Trophoblast cell (in vitro differentiated cells and primary cell): ENCODE measurements at regions not wholly inside any gene's neighbourhood (a gene's known extent, or its start where the extent isn't known, plus 50 kb on each side); places are given as distances from the start of the nearest gene placed in this dataset.

Source experiments
- DNase-seq, 2 donors: peaks; one replicate each; pipeline ENCODE4 v3.0.0-alpha.2; 2016
- H2AFZ ChIP-seq: 2 replicates; pipeline ENCODE4 v1.6.1; 2013; ENCODE audit warnings: low read length, moderate library complexity, mild to moderate bottlenecking; ENCODE audit not compliant: insufficient read depth, poor library complexity
- H2AK5ac ChIP-seq: 2 replicates; pipeline ENCODE4 v1.6.1; 2013; ENCODE audit warnings: mild to moderate bottlenecking, low read length
- H2BK120ac ChIP-seq: 2 replicates; pipeline ENCODE4 v1.6.1; 2013; ENCODE audit warnings: low read length, mild to moderate bottlenecking, moderate library complexity; ENCODE audit not compliant: insufficient read depth, poor library complexity
- H2BK12ac ChIP-seq: 2 replicates; pipeline ENCODE4 v1.6.1; 2013; ENCODE audit warnings: mild to moderate bottlenecking, low read length, moderate library complexity
- H2BK5ac ChIP-seq: 2 replicates; pipeline ENCODE4 v1.6.1; 2013; ENCODE audit warnings: low read length, low read depth, moderate library complexity, mild to moderate bottlenecking; ENCODE audit not compliant: poor library complexity
- H3K14ac ChIP-seq: 2 replicates; pipeline ENCODE4 v1.6.1; 2013; ENCODE audit warnings: mild to moderate bottlenecking, low read length
- H3K18ac ChIP-seq: 2 replicates; pipeline ENCODE4 v1.6.1; 2013; ENCODE audit warnings: mild to moderate bottlenecking, low read length
- H3K23ac ChIP-seq: 2 replicates; pipeline ENCODE4 v1.6.1; 2013; ENCODE audit warnings: low read length
- H3K27ac ChIP-seq: 2 replicates; pipeline ENCODE4 v1.5.1; 2013; ENCODE audit warnings: low read depth, mild to moderate bottlenecking, inconsistent platforms, low read length, moderate library complexity
- H3K27me3 ChIP-seq: 2 replicates; pipeline ENCODE4 v1.6.1; 2013; ENCODE audit warnings: inconsistent platforms, mild to moderate bottlenecking, low read length, moderate library complexity; ENCODE audit not compliant: insufficient read depth
- H3K36me3 ChIP-seq, 2 experiments: 1 replicate in 1 of 2; 2 replicates in 1 of 2; pipeline ENCODE4 v1.6.1; 2013; ENCODE audit warnings: low read length in 2 of 2, mild to moderate bottlenecking in 2 of 2, moderate library complexity in 1 of 2; ENCODE audit not compliant: insufficient read depth in 2 of 2, control insufficient read depth in 1 of 2
- H3K4ac ChIP-seq: 2 replicates; pipeline ENCODE4 v1.6.1; 2013; ENCODE audit warnings: low read depth, mild to moderate bottlenecking, low read length, moderate library complexity
- H3K4me1 ChIP-seq, 2 experiments: 1 replicate in 1 of 2; 2 replicates in 1 of 2; pipeline ENCODE4 v1.6.1; 2013; ENCODE audit warnings: low read length in 2 of 2, mild to moderate bottlenecking in 2 of 2, moderate library complexity in 1 of 2; ENCODE audit not compliant: insufficient read depth in 2 of 2, control insufficient read depth in 1 of 2
- H3K4me2 ChIP-seq: 2 replicates; pipeline ENCODE4 v1.6.1; 2013; ENCODE audit warnings: inconsistent platforms, mild to moderate bottlenecking, low read length, moderate library complexity
- H3K4me3 ChIP-seq: 2 replicates; pipeline ENCODE4 v1.5.1; 2013; ENCODE audit warnings: mild to moderate bottlenecking, low read depth, low read length, inconsistent platforms
- H3K79me1 ChIP-seq: one replicate; pipeline ENCODE4 v1.6.1; 2013; ENCODE audit warnings: low read length
- H3K79me2 ChIP-seq: 2 replicates; pipeline ENCODE4 v1.6.1; 2013; ENCODE audit warnings: low read length, mild to moderate bottlenecking; ENCODE audit not compliant: control insufficient read depth, insufficient read depth, poor library complexity
- H3K9ac ChIP-seq: 2 replicates; pipeline ENCODE4 v1.6.1; 2013; ENCODE audit warnings: mild to moderate bottlenecking, low read length
- H3K9me3 ChIP-seq: 2 replicates; pipeline ENCODE4 v1.6.1; 2013; ENCODE audit warnings: low read depth, mild to moderate bottlenecking, control low read depth, inconsistent platforms, low read length; ENCODE audit not compliant: insufficient read depth
- H4K12ac ChIP-seq: 2 replicates; pipeline ENCODE4 v1.6.1; 2013; ENCODE audit warnings: low read depth, mild to moderate bottlenecking, low read length, moderate library complexity
- H4K8ac ChIP-seq: 2 replicates; pipeline ENCODE4 v1.6.1; 2013; ENCODE audit warnings: low read depth, mild to moderate bottlenecking, low read length, moderate library complexity
- H4K91ac ChIP-seq: one replicate; pipeline ENCODE4 v1.6.1; 2013; ENCODE audit warnings: low read depth, mild to moderate bottlenecking, low read length, moderate library complexity
- WGBS: extraction: QIAGEN DNeasy Blood & Tissue Kit; methylation state at CpG from one replicate; pipeline ENCODE4 v1.1.7; 2013; ENCODE audit warnings: missing lambda C conversion rate; ENCODE audit not compliant: insufficient read length, insufficient coverage; ENCODE audit errors: extremely low coverage; 5-methylcytosine and 5-hydroxymethylcytosine counted together

DNA sequence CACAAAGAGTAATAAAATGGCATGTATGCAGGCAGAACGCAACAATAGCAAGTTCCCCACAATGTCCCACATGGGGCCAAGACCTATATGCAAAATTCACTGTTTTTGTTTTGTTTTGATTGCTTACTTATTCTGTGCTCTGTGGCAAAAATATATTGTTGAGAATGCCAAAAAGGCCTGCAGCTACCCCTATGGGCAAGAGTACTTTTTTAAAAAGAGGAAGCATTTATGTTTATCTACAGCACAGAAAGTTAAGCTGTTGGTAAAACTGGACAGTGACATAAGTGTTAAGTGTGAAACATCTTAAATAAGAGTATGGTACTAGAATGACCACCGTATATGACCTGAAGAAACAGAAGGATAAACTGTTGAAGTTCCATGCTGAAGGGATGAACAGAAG, 301.9 kb upstream of the ZC3H12C start:
- no peak overlapping the region for H2AK5ac ChIP-seq
- no peak overlapping the region for H3K4me2 ChIP-seq
- no peak overlapping the region for H3K14ac ChIP-seq
- peak in 1 of 2 donors; percentile 2 for DNase-seq
- H2BK5ac ChIP-seq, result no peak overlapping the region
- H3K79me1 ChIP-seq, result no peaks in the 10 kb centered on the region
- H3K4me3 ChIP-seq, result no peak overlapping the region
- H4K8ac ChIP-seq, result no peak overlapping the region
- no peak overlapping the region for H3K4ac ChIP-seq
- no peak overlapping the region for H2BK12ac ChIP-seq
- no peak overlapping the region for H4K91ac ChIP-seq
- H3K79me2 ChIP-seq, result no peaks in the 10 kb centered on the region
- no CpG with 5 or more reads among the region's 2 CpGs for WGBS
- no peaks in the 10 kb centered on the region for H3K4me1 ChIP-seq
- H2BK120ac ChIP-seq, result no peak overlapping the region
- no peak overlapping the region for H3K9ac ChIP-seq
- no peaks in the 10 kb centered on the region for H3K27me3 ChIP-seq
- no peak overlapping the region for H3K23ac ChIP-seq
- H3K27ac ChIP-seq, result no peak overlapping the region
- H3K9me3 ChIP-seq, result no peaks in the 10 kb centered on the region
- H3K36me3 ChIP-seq, result no peaks in the 10 kb centered on the region
- no peak overlapping the region for H4K12ac ChIP-seq
- H3K18ac ChIP-seq, result no peak overlapping the region
- H2AFZ ChIP-seq, result no peak overlapping the region

DNA sequence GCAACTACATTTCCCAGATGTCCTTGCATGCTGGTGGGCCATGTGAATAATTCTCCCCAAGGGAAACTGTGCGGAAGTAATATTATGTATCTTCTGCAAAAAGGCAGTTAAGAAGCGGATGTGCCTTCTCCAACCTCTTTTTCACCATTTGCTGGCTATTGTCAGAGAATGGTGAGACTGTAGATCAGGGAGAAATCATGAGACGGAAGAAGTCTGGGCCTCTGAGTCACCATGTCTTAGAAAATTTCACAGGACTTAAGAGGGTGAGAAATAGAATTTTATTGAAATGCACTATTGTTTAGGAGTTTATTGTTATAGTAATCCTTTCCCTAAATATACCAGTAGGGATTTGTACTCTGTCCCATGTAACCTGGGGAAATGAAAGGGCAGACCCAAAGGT, 298.7 kb upstream of the ZC3H12C start:
- no peak overlapping the region for H3K9ac ChIP-seq
- H3K9me3 ChIP-seq, result no peaks in the 10 kb centered on the region
- no peak overlapping the region for H3K18ac ChIP-seq
- no peak overlapping the region for H3K4ac ChIP-seq
- no CpG with 5 or more reads among the region's 3 CpGs for WGBS
- H4K91ac ChIP-seq, result no peak overlapping the region
- H3K4me1 ChIP-seq, result no peaks in the 10 kb centered on the region
- H4K12ac ChIP-seq, result no peak overlapping the region
- H4K8ac ChIP-seq, result no peak overlapping the region
- H2BK12ac ChIP-seq, result no peak overlapping the region
- H3K4me3 ChIP-seq, result no peak overlapping the region
- no peaks in the 10 kb centered on the region for H3K36me3 ChIP-seq
- H3K14ac ChIP-seq, result no peak overlapping the region
- no peak overlapping the region for H2BK5ac ChIP-seq
- no peaks in the 10 kb centered on the region for H3K27me3 ChIP-seq
- no peak overlapping the region for H3K27ac ChIP-seq
- no peak overlapping the region for H3K23ac ChIP-seq
- H2AK5ac ChIP-seq, result no peak overlapping the region
- H3K4me2 ChIP-seq, result no peak overlapping the region
- no peak overlapping the region for H2BK120ac ChIP-seq
- H2AFZ ChIP-seq, result no peak overlapping the region
- H3K79me2 ChIP-seq, result no peaks in the 10 kb centered on the region
- DNase-seq, result no peak
- no peaks in the 10 kb centered on the region for H3K79me1 ChIP-seq

DNA sequence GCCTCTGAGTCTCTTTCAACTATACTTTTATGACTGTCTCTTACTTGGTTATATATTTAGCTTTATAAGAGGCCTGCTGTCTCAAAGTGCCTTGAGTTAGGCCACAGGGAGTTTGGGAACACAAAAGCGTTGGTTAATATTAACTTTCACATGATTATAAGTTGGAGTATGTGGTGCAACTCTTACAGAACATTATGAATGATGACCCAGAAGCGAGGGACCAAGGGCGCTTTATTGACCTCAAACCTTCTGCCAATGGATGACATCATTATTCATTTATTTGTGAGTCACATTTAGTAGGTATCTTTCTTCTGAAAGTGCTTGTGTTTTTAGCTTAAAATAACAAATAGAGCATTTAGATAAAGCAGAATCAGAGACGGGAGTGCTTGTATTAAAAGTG, 298.0 kb upstream of the ZC3H12C start:
- no peak overlapping the region for H2BK12ac ChIP-seq
- no peaks in the 10 kb centered on the region for H3K4me1 ChIP-seq
- H3K27ac ChIP-seq, result no peak overlapping the region
- no peak overlapping the region for H3K4me3 ChIP-seq
- no peak for DNase-seq
- H3K27me3 ChIP-seq, result no peaks in the 10 kb centered on the region
- no peak overlapping the region for H4K8ac ChIP-seq
- H2BK5ac ChIP-seq, result no peak overlapping the region
- no peak overlapping the region for H3K9ac ChIP-seq
- no peak overlapping the region for H3K4ac ChIP-seq
- H3K23ac ChIP-seq, result no peak overlapping the region
- H3K79me1 ChIP-seq, result no peaks in the 10 kb centered on the region
- WGBS, result no CpG with 5 or more reads among the region's 4 CpGs
- no peak overlapping the region for H4K91ac ChIP-seq
- H3K4me2 ChIP-seq, result no peak overlapping the region
- no peak overlapping the region for H2BK120ac ChIP-seq
- H3K18ac ChIP-seq, result no peak overlapping the region
- no peak overlapping the region for H3K14ac ChIP-seq
- H3K9me3 ChIP-seq, result no peaks in the 10 kb centered on the region
- H3K36me3 ChIP-seq, result no peaks in the 10 kb centered on the region
- H3K79me2 ChIP-seq, result no peaks in the 10 kb centered on the region
- no peak overlapping the region for H4K12ac ChIP-seq
- no peak overlapping the region for H2AFZ ChIP-seq
- H2AK5ac ChIP-seq, result no peak overlapping the region

DNA sequence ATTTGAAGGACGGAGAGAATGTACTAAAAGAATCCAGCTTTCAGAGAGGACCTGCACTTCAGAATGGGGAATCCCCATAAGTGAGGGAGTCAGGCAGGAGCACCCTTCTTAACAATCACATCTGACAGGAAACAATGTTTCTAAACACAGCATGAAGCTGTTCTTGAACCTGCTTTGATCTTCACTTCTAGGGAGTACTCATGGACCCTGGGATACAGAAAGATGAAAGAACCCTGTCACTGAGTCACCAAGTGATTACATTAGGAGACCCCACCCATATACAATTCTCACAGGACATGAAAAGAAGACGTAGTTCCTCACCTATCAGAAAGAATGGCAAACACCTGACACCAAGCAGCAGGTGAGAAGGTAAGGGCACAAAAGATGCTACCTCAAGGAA, 296.9 kb upstream of the ZC3H12C start:
- no peak overlapping the region for H3K23ac ChIP-seq
- H4K8ac ChIP-seq, result no peak overlapping the region
- H2AFZ ChIP-seq, result no peak overlapping the region
- H3K4ac ChIP-seq, result no peak overlapping the region
- H3K36me3 ChIP-seq, result no peaks in the 10 kb centered on the region
- no peaks in the 10 kb centered on the region for H3K27me3 ChIP-seq
- no peaks in the 10 kb centered on the region for H3K4me1 ChIP-seq
- H3K27ac ChIP-seq, result no peak overlapping the region
- H3K4me3 ChIP-seq, result no peak overlapping the region
- H2AK5ac ChIP-seq, result no peak overlapping the region
- no peak overlapping the region for H3K14ac ChIP-seq
- no peak overlapping the region for H2BK5ac ChIP-seq
- no CpG with 5 or more reads among the region's 2 CpGs for WGBS
- no peak overlapping the region for H4K12ac ChIP-seq
- H3K4me2 ChIP-seq, result no peak overlapping the region
- no peak overlapping the region for H3K18ac ChIP-seq
- no peak overlapping the region for H2BK120ac ChIP-seq
- H3K79me2 ChIP-seq, result no peaks in the 10 kb centered on the region
- H3K9me3 ChIP-seq, result no peaks in the 10 kb centered on the region
- H3K9ac ChIP-seq, result no peak overlapping the region
- H4K91ac ChIP-seq, result no peak overlapping the region
- no peak overlapping the region for H2BK12ac ChIP-seq
- no peaks in the 10 kb centered on the region for H3K79me1 ChIP-seq
- no peak for DNase-seq
